Motor neuron (in vitro differentiated cells): ENCODE measurements at regions not wholly inside any gene's neighbourhood (a gene's known extent, or its start where the extent isn't known, plus 50 kb on each side); places are given as distances from the start of the nearest gene placed in this dataset.

Experiments
- ATAC-seq, 8 experiments: fragments of 200-7000 bp; cut with Tn5 transposase; replicated peaks in 6 of 8; 2 replicates each; pipeline ENCODE4 v1.8.0; 2021; ENCODE audit warnings: mild to moderate bottlenecking in 8 of 8, moderate library complexity in 8 of 8
- H3K27ac ChIP-seq, 2 donors: fragments of 250-450 bp; sonication (Bioruptor Pico); 2 replicates each; pipeline ENCODE4 v1.9.0; 2021; ENCODE audit warnings: antibody characterized with exemption in 2 of 2, mild to moderate bottlenecking in 2 of 2, moderate library complexity in 1 of 2
- H3K4me1 ChIP-seq, 2 donors: fragments of 250-450 bp; sonication (Bioruptor Pico); replicated peaks in 1 of 2; 2 replicates each; pipeline ENCODE4 v1.6.1; 2021; ENCODE audit warnings: antibody characterized with exemption in 2 of 2, mild to moderate bottlenecking in 2 of 2, moderate library complexity in 1 of 2
- H3K4me3 ChIP-seq, 5 donors: fragments of 250-450 bp; sonication (Bioruptor Pico); 2 replicates each; pipeline ENCODE4 v1.9.0; 2021; ENCODE audit warnings: antibody characterized with exemption in 5 of 5, mild to moderate bottlenecking in 5 of 5, moderate library complexity in 4 of 5
- WGBS, 10 experiments: fragments of 450-650 bp; shearing (Covaris generic); methylation state at CpG; one replicate each; pipeline ENCODE4 v1.0.0; 2022; 5-methylcytosine and 5-hydroxymethylcytosine counted together
- in situ Hi-C, 9 experiments: fragments of 400-800 bp; cut with MboI; loops; one replicate each; pipeline ENCODE4 v1.15.0; 2021; ENCODE audit warnings: low sequenced_read_pairs in 9 of 9, low pct_unique_long_range_greater_than_20kb in 2 of 9; ENCODE audit not compliant: unreplicated experiment in 9 of 9

DNA sequence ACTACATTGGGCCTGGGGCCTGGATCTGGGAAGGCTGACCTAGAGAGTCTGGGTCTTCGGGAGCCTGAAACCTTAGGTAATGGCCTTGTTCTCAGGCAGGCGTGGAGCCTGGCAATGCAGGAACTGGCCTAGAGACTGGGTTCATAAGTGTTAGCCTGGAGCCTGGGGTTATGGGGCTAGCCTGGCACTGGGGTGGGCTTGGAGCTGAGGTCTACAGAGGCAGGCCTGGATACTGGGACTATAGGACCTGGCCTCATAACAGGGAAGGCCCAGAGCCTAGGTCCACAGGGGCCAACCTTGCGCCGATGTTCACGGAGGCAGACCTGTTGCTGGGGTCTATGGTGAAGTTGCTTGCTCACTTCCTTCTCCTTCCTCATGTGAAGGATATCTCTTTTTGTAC, 843.8 kb upstream of the GJE1 start:
- in situ Hi-C loops: no loop called here

DNA sequence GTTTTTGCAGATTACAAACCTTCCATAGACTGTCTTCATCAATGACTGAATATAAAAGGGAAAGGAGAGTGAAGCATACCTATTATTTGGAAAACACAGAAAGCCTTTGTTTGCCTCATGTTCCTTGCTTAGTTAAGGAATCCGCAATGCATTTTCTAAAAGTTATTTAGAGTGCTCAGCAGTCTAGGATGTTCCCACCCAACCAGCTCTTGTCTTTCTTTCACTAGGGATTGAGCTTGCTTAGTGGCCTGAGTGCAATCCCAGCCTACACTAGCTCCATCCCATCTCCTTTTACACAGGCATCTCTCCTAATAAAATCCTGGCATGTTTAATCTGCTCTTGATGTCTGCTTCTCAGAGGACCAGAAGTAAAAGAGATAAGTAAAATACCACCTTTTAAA, 850.5 kb upstream of the GJE1 start:
- peaks cover 0 to 2% of the 10 kb centered on the region in 2 donors for H3K4me1 ChIP-seq
- H3K4me3 ChIP-seq: no peak overlapping the region
- whole genome bisulfite sequencing, 10 experiments: 71 to 100% (median 87%) methylated on average over 1 of the region's 1 CpG; no CpG with 5 or more reads in 3 of the 10 experiments
- in situ Hi-C loops: no loop called here
- H3K27ac ChIP-seq: no peak overlapping the region
- ATAC-seq: no peak

More for the DNA sequence above, 843.8 kb upstream of the GJE1 start:
- H3K4me3 ChIP-seq: no peak overlapping the region
- H3K27ac ChIP-seq: no peak overlapping the region
- ATAC-seq: no peak
- WGBS, 10 experiments: 71 to 100% methylated on average over 1 to 2 of the region's 5 CpGs; no CpG with 5 or more reads in 8 of the 10 experiments
- no peaks in the 10 kb centered on the region for H3K4me1 ChIP-seq

DNA sequence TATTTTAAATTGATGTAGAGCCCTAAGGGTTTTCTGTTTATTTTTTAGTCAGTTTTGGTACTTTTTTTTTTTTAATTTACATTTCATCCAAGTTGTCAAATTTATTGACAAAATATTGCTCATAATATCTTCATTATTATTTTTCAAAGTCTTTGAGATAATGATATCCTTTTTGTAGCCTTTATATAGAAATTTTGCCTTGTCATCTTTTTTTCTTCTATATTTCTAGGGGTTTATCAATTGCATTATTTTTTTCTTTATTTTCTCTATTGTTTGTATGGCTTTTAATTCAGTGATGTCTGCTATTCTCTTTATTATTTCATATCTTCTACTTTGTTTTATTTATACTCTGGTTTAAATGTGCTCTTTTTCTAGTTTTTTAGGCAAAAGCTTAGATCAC, 863.0 kb upstream of the GJE1 start:
- no peaks in the 10 kb centered on the region for H3K4me1 ChIP-seq
- H3K4me3 ChIP-seq: no peak overlapping the region
- ATAC-seq: no peak
- in situ Hi-C loops: no loop called here
- H3K27ac ChIP-seq: no peak overlapping the region

DNA sequence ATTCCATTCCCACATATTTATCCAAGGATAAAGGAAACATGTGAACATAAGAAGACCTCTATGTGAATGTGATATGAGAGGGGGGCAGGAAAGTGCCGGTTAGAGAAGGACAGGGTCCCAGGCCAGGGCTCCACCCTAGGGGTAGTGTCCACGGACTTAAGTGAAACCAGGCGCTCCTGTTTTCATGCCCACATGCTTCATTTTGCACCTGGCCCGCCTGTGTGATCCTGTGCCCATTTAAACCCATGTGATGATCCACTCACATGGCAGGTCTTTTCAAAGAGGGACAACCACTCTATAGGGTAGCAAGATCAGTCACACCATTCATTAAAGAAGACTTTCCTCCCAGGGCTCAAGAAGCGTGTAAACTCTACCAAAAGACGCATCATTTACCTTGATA, 865.3 kb upstream of the GJE1 start:
- 87 to 100% (median 100%) methylated on average over 1 to 6 of the region's 6 CpGs; no CpG with 5 or more reads in 3 of the 10 experiments for WGBS, 10 experiments
- ATAC-seq: no peak
- in situ Hi-C loops: no loop called here
- H3K27ac ChIP-seq: no peak overlapping the region
- no peaks in the 10 kb centered on the region for H3K4me1 ChIP-seq
- H3K4me3 ChIP-seq: no peak overlapping the region

DNA sequence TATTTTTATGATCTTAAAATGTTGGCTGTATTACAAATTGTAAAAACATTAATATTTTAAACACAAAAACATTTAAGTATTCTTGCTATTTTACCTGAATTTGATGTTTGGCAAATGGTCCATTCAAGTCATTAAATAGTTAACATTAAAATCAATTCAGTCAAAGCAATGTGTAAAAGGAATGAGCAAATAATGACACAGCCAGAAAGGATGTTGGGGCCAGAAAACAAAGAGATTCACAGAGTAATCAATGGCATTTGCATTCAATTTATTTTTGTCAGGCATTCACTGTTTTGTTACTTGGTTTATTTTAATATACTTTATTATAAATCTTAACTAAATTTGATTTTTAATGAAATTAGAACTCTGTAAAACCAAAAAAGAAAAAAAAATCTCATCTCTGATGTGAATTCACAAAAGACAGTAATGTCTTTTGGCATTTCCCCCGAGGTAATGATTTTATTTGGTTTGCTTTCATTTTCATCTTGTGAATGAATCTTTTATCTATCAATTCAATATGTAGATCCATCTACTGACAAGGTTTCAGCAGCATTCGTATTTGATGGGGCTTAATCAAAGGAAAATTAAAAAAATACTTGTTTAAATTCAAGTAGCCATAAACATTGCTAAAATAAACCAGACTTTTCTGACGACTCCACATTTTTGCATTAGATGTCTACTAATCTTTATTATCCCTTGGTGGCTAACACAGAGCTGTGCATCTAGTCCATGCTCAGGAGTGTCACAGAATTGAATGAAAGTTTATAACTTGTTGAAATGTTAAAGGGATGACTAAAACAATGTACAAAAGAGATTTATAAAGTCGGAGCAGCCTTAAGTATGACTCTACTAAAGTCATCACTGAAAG, 866.7 kb upstream of the GJE1 start:
- 0 to 68% (median 44%) methylated on average over 3 to 4 of the region's 4 CpGs for WGBS, 10 experiments
- no peaks in the 10 kb centered on the region for H3K4me1 ChIP-seq
- no peak overlapping the region for H3K27ac ChIP-seq
- H3K4me3 ChIP-seq: no peak overlapping the region
- in situ Hi-C loops: no loop called here
- ATAC-seq: no peak

DNA sequence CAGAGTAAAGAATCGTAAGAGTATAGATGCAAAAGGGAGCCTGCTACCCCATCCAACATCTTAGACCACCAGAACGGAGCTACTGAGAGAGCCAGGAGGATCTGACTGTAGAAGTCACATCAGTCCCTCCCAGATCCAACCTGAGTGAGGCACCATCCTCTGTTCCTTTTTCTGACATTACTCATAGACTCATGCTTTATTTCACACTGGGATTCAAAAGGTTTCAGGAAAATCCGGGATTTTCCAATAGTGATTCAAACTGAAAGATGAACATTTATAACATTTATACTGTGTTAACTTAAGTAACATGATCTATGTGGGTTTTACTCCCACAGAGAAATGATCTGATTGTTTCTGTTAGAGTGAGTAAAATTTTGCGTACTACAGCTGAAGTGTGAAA, 868.6 kb upstream of the GJE1 start:
- no peak overlapping the region for H3K4me3 ChIP-seq
- ATAC-seq: no peak
- in situ Hi-C loops: no loop called here
- WGBS, 10 experiments: 72 to 95% (median 90%) methylated on average over 2 to 4 of the region's 4 CpGs; no CpG with 5 or more reads in 3 of the 10 experiments
- H3K27ac ChIP-seq: no peak overlapping the region
- H3K4me1 ChIP-seq: no peaks in the 10 kb centered on the region

DNA sequence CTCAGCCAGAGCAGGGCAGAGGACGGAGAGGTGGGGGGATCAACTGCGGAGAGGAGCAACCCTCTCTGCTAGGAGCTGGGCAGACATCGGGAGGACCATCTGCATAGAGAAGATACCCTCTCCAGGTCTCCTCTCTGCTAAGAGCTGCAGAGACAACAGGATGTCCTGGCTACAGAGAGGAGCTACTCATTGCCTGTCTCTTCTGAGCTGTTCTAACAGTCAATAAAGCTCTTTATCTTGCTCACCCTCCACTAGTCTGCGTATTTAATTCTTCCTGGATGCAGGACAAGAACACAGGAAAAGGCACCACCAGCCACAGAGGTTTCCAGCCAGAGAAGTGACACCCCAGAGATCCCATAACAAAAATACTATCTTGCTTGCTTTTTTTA, 871.1 kb upstream of the GJE1 start:
- in situ Hi-C loops: no loop called here
- WGBS, 10 experiments: 64 to 100% (median 100%) methylated on average over 1 to 4 of the region's 4 CpGs; no CpG with 5 or more reads in 4 of the 10 experiments
- ATAC-seq: no peak
- H3K27ac ChIP-seq: no peak overlapping the region
- no peaks in the 10 kb centered on the region for H3K4me1 ChIP-seq
- H3K4me3 ChIP-seq: no peak overlapping the region

DNA sequence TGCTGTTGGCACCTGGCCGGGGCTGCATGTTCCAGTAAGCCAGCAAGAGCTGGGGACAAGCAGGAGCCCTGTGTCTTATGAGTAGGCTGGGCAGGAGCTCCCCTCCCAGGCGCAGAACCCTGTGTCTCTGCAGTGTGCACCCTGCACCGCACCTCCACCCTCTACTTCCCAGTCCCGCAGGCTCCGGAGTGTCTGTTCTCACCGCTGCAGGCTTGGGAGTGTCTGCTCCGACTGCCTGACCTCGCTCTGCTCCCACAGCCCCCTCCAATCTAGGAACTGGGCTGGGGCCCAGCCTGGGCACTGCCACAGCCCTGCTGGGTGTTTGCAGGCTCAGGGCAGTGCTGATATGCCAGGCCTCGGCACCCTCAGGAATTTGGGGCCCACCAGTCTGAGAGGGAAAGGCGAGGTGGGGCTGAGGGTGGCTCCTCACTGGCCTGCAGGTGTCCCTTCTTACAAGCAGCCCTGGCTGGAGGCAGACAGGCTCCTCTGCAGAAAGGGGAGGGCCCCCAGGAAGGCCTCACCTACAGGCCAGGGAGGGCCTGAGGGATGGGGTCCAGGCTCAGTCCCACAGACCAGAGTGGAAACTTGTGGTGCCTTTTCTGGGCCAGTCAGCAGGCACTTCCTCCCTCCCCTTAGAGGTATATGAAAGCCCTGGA, 871.6 kb upstream of the GJE1 start:
- ATAC-seq: peak in 1 of 8 experiments; percentile 30
- in situ Hi-C loops: no loop called here
- Histone ChIP-seq H3K4me3 (no peak overlapping the region), H3K27ac (no peak overlapping the region), H3K4me1 (no peaks in the 10 kb centered on the region)
- WGBS, 10 experiments: 60 to 100% (median 97%) methylated on average over 1 to 3 of the region's 10 CpGs; no CpG with 5 or more reads in 6 of the 10 experiments

DNA sequence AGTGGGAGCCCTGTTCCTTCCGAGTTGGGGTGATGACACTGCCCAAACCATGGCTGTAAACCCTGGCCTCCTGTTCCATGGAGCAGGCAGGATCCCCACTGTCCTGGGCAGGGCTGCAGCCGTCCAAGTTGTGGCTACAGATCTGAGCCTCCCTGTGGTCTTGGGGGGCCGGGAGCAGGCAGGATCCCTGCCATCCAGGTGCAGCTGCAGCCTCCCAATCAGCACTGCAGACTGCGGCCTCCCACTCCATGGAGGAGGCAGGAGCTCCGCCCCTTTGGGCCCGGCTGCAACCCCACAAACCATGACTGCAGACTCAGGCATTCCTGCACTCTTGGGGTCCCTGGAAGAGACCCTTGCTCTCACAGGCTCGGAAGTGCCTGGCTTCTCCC, 872.1 kb upstream of the GJE1 start:
- in situ Hi-C loops: no loop called here
- no peaks in the 10 kb centered on the region for H3K4me1 ChIP-seq
- 0 to 100% (median 100%) methylated on average over 1 of the region's 7 CpGs; no CpG with 5 or more reads in 5 of the 10 experiments for whole genome bisulfite sequencing, 10 experiments
- H3K4me3 ChIP-seq: no peak overlapping the region
- no peak overlapping the region for H3K27ac ChIP-seq
- ATAC-seq: no peak

DNA sequence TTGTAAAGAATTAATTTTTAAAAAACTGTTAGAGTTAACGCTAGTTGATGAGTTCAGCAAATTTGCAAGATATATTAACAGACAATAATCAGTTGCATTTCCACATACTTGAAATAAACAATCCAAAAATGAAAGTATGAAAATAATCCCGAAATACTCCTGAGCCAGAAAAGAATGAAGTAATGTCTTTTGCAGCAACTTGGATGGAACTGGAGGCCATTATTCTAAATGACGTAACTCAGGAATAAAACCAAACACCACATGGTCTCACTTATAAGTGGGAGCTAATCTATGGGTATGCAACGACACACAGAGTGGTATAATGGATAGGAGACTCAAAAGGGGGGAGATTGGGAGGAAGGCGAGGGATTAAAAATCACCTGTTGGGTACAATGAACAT, 872.9 kb upstream of the GJE1 start:
- Histone ChIP-seq H3K27ac (no peak overlapping the region), H3K4me1 (no peaks in the 10 kb centered on the region), H3K4me3 (no peak overlapping the region)
- in situ Hi-C loops: no loop called here
- WGBS, 10 experiments: 24 to 100% (median 94%) methylated on average over 3 to 5 of the region's 5 CpGs
- ATAC-seq: no peak

DNA sequence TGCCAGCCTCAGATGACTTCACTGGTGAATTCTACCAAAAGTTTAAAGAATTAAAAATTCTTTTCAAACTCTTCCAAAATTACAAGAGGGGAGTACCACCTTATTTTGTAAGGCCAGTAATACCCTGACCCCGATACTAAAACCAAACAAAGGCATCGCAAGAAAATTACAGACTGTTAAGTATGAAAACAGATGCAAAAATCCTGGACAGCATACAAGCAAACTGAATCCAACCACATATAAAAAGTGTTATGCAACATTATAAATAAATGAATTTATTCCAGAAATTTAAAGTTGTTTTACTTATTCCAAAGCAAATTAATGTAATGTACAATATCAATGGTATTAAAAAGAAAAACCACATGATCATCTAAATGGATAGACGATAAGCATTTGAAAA, 873.6 kb upstream of the GJE1 start:
- 50 to 100% (median 94%) methylated on average over 1 to 3 of the region's 3 CpGs for WGBS, 10 experiments
- ATAC-seq: no peak
- no peaks in the 10 kb centered on the region for H3K4me1 ChIP-seq
- no peak overlapping the region for H3K4me3 ChIP-seq
- H3K27ac ChIP-seq: no peak overlapping the region
- in situ Hi-C loops: no loop called here

DNA sequence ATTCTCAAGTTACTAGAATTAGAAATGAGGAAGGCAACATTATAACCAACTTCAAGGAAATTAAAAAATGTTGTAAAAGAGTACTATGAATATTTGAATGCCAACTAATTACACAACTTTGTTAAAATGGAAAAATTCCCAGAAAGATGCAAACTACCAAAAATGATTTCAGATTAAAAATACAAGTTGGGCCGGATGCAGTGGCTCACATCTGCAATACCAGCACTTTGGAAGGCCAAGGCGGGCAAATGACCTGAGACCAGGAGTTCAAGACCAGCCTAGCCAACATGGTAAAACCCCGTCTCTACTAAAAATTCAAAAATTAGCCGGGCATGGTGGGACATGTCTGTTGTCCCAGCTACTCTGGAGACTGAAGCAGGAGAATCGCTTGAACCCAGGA, 874.2 kb upstream of the GJE1 start:
- Histone ChIP-seq H3K4me3 (no peak overlapping the region), H3K4me1 (no peaks in the 10 kb centered on the region), H3K27ac (no peak overlapping the region)
- WGBS, 10 experiments: 60 to 100% (median 92%) methylated on average over 1 to 5 of the region's 5 CpGs; no CpG with 5 or more reads in 1 of the 10 experiments
- in situ Hi-C loops: no loop called here
- ATAC-seq: no peak

DNA sequence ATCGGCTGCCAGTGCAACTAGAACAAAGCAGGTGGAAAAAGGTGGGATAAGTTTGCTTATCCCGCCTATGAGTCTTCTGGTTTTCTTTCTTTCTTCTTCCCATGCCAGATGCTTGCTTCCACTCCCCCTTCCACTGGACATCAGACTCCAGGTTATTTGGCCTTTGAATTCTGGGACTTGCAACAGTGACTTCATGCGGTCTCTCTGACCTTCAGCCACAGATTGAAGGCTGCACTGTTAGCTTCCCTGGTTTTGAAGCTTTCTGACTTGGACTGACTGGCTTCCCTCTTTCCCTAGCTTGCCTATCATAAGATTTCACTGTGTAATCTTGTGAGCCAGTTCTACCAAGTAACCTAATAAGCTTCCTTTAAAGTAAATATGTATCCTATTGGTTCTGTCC, 878.4 kb upstream of the GJE1 start:
- in situ Hi-C loops: no loop called here
- ATAC-seq: no peak
- Histone ChIP-seq H3K4me3 (no peak overlapping the region), H3K27ac (no peak overlapping the region), H3K4me1 (no peaks in the 10 kb centered on the region)
- 79 to 100% (median 92%) methylated on average over 1 to 3 of the region's 3 CpGs for WGBS, 10 experiments
